IPS DF 6.9 (cell line): ENCODE measurements at regions not wholly inside any gene's neighbourhood (a gene's known extent, or its start where the extent isn't known, plus 50 kb on each side); places are given as distances from the start of the nearest gene placed in this dataset.

Experiments
- DNase-seq: peaks from one replicate; pipeline ENCODE4 v3.0.0-alpha.2; 2013; ENCODE audit warnings: low read depth, low spot score
- H3K27ac ChIP-seq: one replicate; pipeline ENCODE4 v1.5.1; 2013; ENCODE audit warnings: low read length, control low read depth
- H3K27me3 ChIP-seq: 2 replicates; pipeline ENCODE4 v1.6.1; 2013; ENCODE audit warnings: mild to moderate bottlenecking, low read length; ENCODE audit not compliant: control insufficient read depth, insufficient read depth
- H3K36me3 ChIP-seq: 2 replicates; pipeline ENCODE4 v1.6.1; 2013; ENCODE audit warnings: low read length; ENCODE audit not compliant: control insufficient read depth, insufficient read depth
- H3K4me1 ChIP-seq: 2 replicates; pipeline ENCODE4 v1.6.1; 2013; ENCODE audit warnings: low read length; ENCODE audit not compliant: control insufficient read depth, insufficient read depth
- H3K4me3 ChIP-seq: 2 replicates; pipeline ENCODE4 v1.5.1; 2013; ENCODE audit warnings: mild to moderate bottlenecking, low read length
- H3K9me3 ChIP-seq: 2 replicates; pipeline ENCODE4 v1.6.1; 2013; ENCODE audit warnings: low read length, inconsistent platforms; ENCODE audit not compliant: control insufficient read depth, insufficient read depth
- WGBS: extraction: QIAGEN DNeasy Blood & Tissue Kit; methylation state at CpG from one replicate; pipeline ENCODE4 v1.1.7; 2013; ENCODE audit warnings: mixed read lengths, missing lambda C conversion rate; ENCODE audit not compliant: insufficient read length, insufficient coverage; 5-methylcytosine and 5-hydroxymethylcytosine counted together

- DNase-seq = no peak
- Histone ChIP-seq H3K36me3 (no peaks in the 10 kb centered on the region), H3K27me3 (no peaks in the 10 kb centered on the region), H3K27ac (no peak overlapping the region), H3K9me3 (no peaks in the 10 kb centered on the region), H3K4me3 (no peak overlapping the region), H3K4me1 (peaks cover 2% of the 10 kb centered on the region)
- WGBS = no CpG with 5 or more reads among the region's 9 CpGs
These were observed 162.3 kb downstream of the PTCSC3 start for GRCh38 chr14:36014236-36014635.

GRCh38 chr14:36013483-36013882 is 163.0 kb downstream of the PTCSC3 start:
- Histone ChIP-seq H3K9me3 (no peaks in the 10 kb centered on the region), H3K36me3 (no peaks in the 10 kb centered on the region), H3K27me3 (no peaks in the 10 kb centered on the region), H3K4me3 (no peak overlapping the region), H3K4me1 (peaks cover 2% of the 10 kb centered on the region), H3K27ac (no peak overlapping the region)
- DNase-seq = no peak
- no CpG with 5 or more reads among the region's 3 CpGs for WGBS

- Histone ChIP-seq H3K4me1 (peaks cover 2% of the 10 kb centered on the region), H3K4me3 (no peak overlapping the region), H3K36me3 (no peaks in the 10 kb centered on the region), H3K27ac (no peak overlapping the region), H3K27me3 (no peaks in the 10 kb centered on the region), H3K9me3 (no peaks in the 10 kb centered on the region)
- no CpG with 5 or more reads among the region's 7 CpGs for WGBS
- no peak for DNase-seq
These were observed 163.9 kb downstream of the PTCSC3 start for GRCh38 chr14:36012621-36013020.

- DNase-seq = no peak
- no peak overlapping the region for H3K4me3 ChIP-seq
- no peak overlapping the region for H3K27ac ChIP-seq
- H3K27me3 ChIP-seq = no peaks in the 10 kb centered on the region
- WGBS = no CpG with 5 or more reads among the region's 1 CpG
- peaks cover 2% of the 10 kb centered on the region for H3K4me1 ChIP-seq
- H3K9me3 ChIP-seq = no peaks in the 10 kb centered on the region
- no peaks in the 10 kb centered on the region for H3K36me3 ChIP-seq
These were observed 166.9 kb downstream of the PTCSC3 start for GRCh38 chr14:36009643-36010042.

- no peaks in the 10 kb centered on the region for H3K27me3 ChIP-seq
- no CpG with 5 or more reads among the region's 4 CpGs for WGBS
- DNase-seq = no peak
- peaks cover 2% of the 10 kb centered on the region; the same call in 1 of the 2 replicates for H3K4me1 ChIP-seq
- H3K9me3 ChIP-seq = no peaks in the 10 kb centered on the region
- no peak overlapping the region for H3K4me3 ChIP-seq
- no peak overlapping the region for H3K27ac ChIP-seq
- no peaks in the 10 kb centered on the region for H3K36me3 ChIP-seq
These were observed 169.9 kb downstream of the PTCSC3 start for GRCh38 chr14:36006623-36007022.

- no CpG with 5 or more reads among the region's 4 CpGs for WGBS
- no peaks in the 10 kb centered on the region for H3K36me3 ChIP-seq
- H3K4me3 ChIP-seq = no peak overlapping the region
- H3K27me3 ChIP-seq = no peaks in the 10 kb centered on the region
- no peak for DNase-seq
- H3K27ac ChIP-seq = no peak overlapping the region
- H3K4me1 ChIP-seq = peaks cover 2% of the 10 kb centered on the region; the same call in 1 of the 2 replicates
- H3K9me3 ChIP-seq = no peaks in the 10 kb centered on the region
These were observed 170.9 kb downstream of the PTCSC3 start for GRCh38 chr14:36005670-36006069.

- H3K27me3 ChIP-seq = no peaks in the 10 kb centered on the region
These were observed 174.6 kb downstream of the PTCSC3 start for GRCh38 chr14:36001936-36002335.

GRCh38 chr14:35999294-35999693 is 173.2 kb downstream of the BRMS1L start:
- Histone ChIP-seq H3K4me1 (peaks cover 4% of the 10 kb centered on the region; the same call in 1 of the 2 replicates), H3K4me3 (no peak overlapping the region), H3K36me3 (no peaks in the 10 kb centered on the region), H3K27ac (no peak overlapping the region), H3K27me3 (no peaks in the 10 kb centered on the region), H3K9me3 (no peaks in the 10 kb centered on the region)
- 100% methylated on average over 1 of the region's 5 CpGs for WGBS
- no peak for DNase-seq

More at GRCh38 chr14:36001936-36002335, 174.6 kb downstream of the PTCSC3 start:
- Histone ChIP-seq H3K4me1 (peaks cover 4% of the 10 kb centered on the region; the same call in 1 of the 2 replicates), H3K27ac (no peak overlapping the region), H3K9me3 (no peaks in the 10 kb centered on the region), H3K36me3 (no peaks in the 10 kb centered on the region), H3K4me3 (no peak overlapping the region)
- no peak for DNase-seq
- no CpG with 5 or more reads among the region's 4 CpGs for WGBS

- Histone ChIP-seq H3K27ac (no peak overlapping the region), H3K36me3 (no peaks in the 10 kb centered on the region), H3K4me3 (no peak overlapping the region), H3K27me3 (no peaks in the 10 kb centered on the region), H3K9me3 (no peaks in the 10 kb centered on the region), H3K4me1 (peaks cover 4% of the 10 kb centered on the region)
- no peak for DNase-seq
- WGBS = no CpG with 5 or more reads among the region's 12 CpGs
These were observed 172.2 kb downstream of the BRMS1L start for GRCh38 chr14:35998303-35998702.

- WGBS = no CpG with 5 or more reads among the region's 3 CpGs
- H3K27ac ChIP-seq = no peak overlapping the region
- no peaks in the 10 kb centered on the region for H3K27me3 ChIP-seq
- peaks cover 4% of the 10 kb centered on the region for H3K4me1 ChIP-seq
- no peak overlapping the region for H3K4me3 ChIP-seq
- no peaks in the 10 kb centered on the region for H3K9me3 ChIP-seq
- no peak for DNase-seq
- no peaks in the 10 kb centered on the region for H3K36me3 ChIP-seq
These were observed 167.5 kb downstream of the BRMS1L start for GRCh38 chr14:35993684-35993960.

- no peaks in the 10 kb centered on the region for H3K9me3 ChIP-seq
- no peaks in the 10 kb centered on the region for H3K27me3 ChIP-seq
- H3K4me3 ChIP-seq = no peak overlapping the region
- DNase-seq = no peak
- H3K36me3 ChIP-seq = no peaks in the 10 kb centered on the region
- no peak overlapping the region for H3K27ac ChIP-seq
- WGBS = no CpG with 5 or more reads among the region's 5 CpGs
- H3K4me1 ChIP-seq = peaks cover 1% of the 10 kb centered on the region
These were observed 166.9 kb downstream of the BRMS1L start for GRCh38 chr14:35992816-35993683.
